ENCODE measurements at regions not wholly inside any gene's neighbourhood (a gene's known extent, or its start where the extent isn't known, plus 50 kb on each side); places are given as distances from the start of the nearest gene placed in this dataset.

GRCh38 chr15:98190914-98191313 is 230.4 kb downstream of the ARRDC4 start:
- TF ChIP-seq CTCF (IDR thresholded peaks at IDR 0.05) (no peak), POLR2A (IDR thresholded peaks at IDR 0.05) (no peak)
